Hematopoietic multipotent progenitor cell treated with erythropoietin and hydrocortisone succinate and interleukin-3 and kit ligand, for 4 days (in vitro differentiated cells): ENCODE measurements at regions not wholly inside any gene's neighbourhood (a gene's known extent, or its start where the extent isn't known, plus 50 kb on each side); places are given as distances from the start of the nearest gene placed in this dataset.
A peak's percentile ranks its signal among the peaks of the same experiment; 100 is the strongest.
"Not testable (repeated sequence)": the region's sequence is repeated elsewhere in the genome, so short reads cannot be mapped to it uniquely, and the experiment has no call there.

ENCODE experiments used
- DNase-seq: peaks from one replicate; pipeline ENCODE4 v3.0.0-alpha.2; 2015

DNA sequence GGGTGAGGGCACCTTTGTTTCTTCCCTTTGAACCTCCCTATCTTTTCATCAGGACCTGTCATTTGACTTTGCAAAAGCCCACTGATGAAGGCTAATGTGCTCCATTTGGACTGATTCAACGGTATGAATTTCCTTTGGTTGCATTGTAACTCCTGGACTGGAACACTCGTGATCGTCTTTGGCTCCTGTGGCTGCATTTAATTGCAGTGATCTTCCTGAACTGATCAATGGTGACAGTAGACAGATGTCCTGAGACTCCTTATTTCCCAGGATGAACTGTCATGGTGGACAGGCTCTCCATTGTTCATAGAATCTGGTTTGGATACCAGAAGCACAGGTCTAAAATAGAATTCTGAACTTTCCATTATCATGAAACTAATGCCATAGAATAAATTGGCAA, 224.8 kb upstream of the GAP43 start:
- no peak for DNase-seq

DNA sequence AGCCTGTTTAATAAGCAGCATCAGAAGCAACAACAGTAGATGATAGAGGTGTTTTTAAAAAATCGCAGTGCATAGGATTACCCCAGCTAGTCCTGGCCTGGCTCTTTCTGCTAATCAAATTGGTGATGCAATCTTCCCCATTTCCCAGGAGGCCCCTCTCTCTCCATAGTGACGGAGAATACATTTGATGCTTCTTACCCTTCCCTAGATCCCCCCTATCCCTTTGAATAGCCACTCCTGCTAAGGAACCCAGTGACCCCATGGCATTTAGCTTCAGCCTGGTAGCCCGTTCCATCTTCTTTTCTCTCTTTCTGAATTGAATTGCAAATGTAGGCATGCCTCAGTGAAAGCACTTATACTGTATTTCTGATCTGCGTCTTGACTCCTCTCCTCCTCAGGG, 223.6 kb upstream of the GAP43 start:
- no peak for DNase-seq

DNA sequence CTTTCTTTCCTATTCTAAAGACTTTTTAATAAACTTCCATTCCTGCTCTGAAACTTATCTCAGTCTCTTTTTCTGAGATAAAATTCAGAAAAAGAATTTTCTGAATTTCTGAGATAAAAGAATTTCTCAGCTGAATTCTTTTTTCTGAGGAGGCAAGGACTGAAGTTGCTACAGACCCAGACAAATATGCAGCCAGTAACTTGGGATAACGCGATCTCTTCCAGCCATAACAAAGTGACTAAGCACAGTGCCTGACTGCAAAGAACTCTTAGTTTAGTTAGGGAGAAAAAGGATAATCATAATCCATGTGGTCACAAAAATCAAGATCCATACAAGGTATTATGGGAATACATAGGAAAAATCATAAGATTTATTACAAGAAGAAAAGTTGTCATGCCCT, 222.0 kb upstream of the GAP43 start:
- DNase-seq, result no peak

DNA sequence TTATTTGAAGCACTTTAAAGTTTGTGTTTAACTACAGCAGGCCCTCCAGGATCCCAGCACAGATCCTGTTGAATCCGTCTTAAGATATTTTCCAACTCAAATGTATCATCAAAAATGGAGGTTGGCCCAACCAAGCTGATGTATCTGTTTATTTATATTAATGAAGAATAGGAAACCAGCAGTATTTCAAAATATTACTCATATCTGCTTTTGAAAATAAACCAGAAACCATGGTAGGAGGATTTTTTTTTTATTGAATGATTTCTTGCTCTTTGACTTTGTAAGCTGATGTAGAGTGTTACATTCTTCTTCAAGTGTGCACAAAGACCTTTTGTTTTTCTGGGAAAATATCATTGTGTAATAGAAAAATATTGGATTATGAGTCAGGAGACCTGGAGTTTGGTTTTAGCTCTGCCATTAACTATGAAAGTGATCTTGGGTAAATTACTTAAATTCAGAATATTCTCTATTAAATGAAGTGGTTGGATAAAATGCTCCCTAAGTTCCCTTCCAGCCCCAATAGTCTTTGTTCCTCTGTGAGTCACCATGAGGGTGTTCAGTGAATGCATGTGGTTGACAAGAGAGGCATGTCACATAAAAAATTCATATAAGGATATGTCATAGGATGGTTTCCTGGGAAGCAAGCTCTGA, 221.3 kb upstream of the GAP43 start:
- no peak for DNase-seq

DNA sequence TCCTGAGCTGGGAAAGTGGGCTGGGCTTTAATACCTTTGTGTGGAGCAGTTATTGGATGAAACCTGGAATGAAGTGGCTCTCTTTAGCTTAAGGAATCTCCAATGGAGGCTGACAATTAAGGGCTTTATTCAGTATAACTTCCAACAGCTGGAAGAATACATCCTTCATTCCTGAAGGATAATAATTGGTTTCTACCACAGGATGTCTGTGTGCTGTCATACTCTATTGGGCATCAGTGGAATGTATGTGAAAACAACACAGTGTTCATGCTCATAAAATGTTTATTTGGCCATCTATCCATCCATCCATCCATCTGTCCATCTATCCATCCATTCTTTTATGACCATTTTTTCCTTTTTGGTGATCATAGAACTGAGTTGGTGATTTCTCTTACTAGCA, 220.7 kb upstream of the GAP43 start:
- DNase-seq, result no peak

DNA sequence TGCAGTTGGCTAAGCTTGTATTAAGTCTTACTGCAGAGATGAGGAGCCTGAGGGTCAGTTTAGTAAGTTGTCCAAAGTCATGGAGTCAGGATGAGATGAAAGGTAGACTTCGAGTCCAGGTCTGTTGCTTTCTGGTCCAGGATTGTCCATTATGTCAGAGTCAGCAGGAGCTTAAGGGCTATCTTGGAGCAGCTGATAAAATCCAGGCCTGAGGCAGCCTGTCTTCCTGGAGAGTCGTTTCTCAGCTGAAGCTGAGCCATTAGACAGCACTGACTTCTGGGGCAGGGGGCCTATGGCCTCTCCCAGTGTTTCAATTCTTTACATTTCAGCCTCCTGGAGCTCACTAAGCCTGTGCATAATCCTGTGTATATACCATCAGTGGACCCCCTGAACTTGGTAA, 219.5 kb upstream of the GAP43 start:
- DNase-seq, result no peak

DNA sequence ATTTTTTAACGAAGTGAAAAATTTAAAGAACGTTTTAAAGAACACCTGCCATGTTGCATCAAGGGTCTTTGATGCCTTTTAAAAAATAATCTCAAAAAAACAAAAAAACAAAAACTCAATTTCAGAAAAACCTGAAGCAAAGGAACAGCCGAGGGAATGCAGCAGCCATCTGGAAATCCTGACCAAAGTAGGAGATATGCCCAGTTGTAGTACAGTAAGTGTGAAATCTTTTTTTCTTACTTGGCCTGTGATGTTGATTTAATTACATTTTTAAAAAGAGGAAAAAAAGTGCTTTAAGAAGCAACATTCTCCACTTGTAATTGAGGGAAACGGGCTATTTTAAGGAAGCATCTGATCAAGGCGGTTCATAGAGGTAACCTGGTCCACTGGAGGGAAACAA, 213.7 kb upstream of the GAP43 start:
- no peak for DNase-seq

DNA sequence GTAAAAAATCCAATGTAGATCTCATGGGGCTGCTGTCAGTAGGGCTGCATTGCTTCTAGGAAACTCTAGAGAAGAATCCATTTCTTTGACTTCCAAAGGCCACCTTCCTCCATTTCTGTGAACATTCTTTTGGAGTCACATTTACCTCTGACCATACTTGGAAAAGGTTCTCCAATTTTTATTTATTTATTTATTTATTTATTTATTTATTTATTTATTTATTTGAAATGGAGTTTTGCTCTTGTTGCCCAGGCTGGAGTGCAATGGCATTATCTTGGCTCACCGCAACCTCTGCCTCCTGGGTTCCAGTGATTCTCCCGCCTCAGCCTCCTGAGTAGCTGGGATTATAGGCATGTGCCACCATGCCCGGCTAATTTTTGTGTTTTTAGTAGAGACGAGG, 208.7 kb upstream of the GAP43 start:
- not testable (repeated sequence) for DNase-seq

DNA sequence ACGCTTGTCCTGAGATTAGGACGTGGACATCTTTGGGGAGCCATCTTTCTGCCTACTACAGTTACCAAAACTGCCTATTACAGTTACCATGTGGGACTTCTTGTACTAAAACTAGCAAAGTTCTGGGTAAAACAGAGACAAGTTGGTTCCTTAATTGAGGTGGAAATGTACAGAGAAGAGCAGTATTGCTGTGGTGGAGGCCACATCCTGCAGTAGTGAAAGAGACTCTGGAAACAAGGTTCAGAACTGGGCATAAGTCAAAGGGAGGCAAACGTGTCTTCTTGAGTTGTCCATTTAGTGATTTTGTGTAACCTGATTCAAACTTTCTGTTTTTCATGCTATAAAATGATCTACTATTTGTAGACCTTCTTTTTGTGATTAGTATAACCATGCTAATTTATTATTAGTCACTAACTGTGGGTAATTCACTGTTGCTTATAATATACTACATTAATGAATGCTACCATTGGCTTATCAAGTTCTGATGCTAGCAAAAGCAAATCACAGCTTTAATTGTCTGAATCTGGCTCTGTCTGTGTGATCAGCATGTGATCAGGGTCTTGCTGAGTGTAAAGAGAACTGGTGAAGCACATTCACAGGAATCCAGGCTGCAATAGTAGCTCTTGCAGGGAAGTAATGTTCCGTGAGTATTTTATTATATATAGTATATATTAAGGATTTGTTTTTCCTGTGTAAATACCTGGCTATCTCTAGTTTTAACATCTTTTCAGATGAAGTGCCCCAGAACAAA, 207.9 kb upstream of the GAP43 start:
- no peak for DNase-seq

DNA sequence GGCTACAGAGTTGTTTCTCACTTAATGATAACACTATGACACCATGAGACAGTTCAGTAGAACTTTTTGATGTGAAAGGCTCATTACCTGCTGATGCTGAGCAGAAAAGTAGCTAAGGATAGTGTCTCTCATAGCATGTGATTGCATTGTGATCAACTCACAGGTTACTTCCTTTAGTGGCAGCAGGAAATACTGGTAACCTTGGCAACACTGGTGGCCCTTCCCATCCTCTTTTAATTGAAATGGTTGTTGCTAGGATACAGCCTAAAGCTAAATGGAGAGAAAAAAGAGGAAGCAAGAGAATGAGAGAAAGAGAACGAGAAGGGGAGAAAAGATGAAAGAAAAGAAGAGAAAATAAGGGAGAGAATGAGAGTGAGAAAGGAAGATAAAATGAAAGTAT, 204.7 kb upstream of the GAP43 start:
- DNase-seq, result no peak

DNA sequence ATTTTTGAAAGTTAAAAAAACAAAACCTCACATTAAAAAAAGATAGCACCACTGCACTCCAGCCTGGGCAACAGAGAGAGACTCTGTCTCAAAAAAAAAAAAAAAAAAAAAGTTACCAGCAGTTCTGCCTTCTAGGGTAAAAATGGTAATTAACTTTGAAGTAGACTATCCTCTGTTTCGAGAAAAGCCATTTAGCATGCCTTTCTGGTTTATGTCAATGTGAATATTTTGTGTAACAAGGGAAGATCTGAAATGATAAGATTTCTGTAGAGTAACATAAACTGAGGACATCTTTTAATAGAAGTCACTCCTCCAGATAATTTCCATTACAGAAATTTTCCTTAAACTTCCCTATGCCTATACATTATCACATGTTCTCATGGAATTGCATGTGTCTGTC, 203.2 kb upstream of the GAP43 start:
- DNase-seq, result no peak

DNA sequence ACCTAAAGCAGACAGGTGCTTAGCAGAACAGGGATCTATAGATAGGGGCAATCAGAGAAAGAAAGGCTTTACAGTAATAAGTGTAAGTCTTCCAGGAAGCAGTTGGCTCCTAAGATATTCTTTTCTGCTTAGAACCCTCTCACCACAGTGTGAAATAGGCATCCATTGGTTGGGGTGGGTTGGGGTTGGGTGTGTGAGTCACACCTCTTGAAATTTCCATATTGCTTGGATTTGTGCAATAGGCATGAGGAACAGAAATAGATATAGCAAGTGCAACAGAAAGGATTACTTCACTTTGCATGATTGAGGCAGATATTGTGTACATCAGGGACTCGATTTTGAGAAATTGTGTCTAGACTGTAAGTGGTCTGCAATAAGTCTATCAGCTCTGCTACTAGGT, 200.1 kb upstream of the GAP43 start:
- DNase-seq, result no peak

DNA sequence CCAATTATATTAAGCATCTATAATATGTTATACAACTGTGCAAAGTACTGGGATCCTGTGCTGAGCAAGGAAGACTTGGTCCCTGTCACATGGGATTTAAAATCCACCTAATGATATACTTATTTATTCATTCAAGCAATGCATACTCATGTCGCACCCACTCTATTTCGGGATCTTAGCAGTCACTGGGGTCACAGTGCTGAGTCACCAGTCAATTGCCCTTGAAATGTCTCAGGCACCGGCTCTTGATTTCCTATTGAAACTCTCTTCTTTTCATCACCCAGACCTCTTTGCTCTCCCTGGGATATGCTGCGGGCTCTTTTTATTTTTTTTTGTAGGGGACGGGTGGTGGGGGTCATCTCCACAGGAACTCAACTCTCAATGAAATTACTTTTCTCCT, 194.5 kb upstream of the GAP43 start:
- no peak for DNase-seq

DNA sequence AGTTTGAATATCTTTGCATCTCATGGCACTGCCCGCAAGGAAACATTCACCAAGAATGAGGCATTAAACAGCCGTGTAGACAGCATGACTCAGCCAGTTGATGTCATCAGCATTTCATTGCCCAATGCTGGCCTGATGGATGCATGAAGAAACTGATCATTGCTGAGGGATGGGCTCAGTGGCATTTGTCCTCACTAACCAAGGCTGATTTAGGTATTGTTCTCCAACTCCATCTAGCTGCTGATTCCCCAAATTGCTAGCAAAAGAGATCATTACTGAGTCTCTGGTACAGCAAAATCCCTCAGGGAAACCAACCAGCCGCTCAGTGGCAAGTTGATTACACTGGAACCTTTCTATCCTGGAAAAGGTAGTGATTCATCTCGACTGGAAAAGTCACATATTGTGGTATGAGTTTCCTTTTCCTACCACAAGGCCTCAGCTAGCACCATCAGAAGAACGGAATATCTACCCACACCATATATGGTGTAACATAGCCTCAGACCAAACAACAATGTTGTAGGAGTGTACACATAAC, 186.5 kb upstream of the GAP43 start:
- no peak for DNase-seq

DNA sequence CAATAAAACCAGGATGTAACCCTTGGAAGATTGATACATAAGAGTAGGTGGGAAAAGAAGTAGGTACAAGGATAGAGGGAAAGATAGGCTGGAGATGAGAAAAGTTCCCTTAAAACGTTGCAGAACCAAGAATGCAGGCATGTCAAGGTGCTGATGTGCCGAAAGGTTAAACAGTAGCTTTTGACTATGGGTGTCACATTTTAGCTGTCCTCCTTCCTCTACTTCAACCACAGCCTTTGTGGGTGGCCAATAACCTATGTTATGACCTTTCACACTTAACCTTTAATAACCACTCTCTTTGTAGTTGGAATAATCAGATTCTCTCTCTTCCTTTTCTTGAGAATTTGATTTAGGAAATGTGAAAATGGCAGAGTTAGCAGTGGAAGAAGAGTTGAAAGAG, 184.5 kb upstream of the GAP43 start:
- DNase-seq, result no peak

DNA sequence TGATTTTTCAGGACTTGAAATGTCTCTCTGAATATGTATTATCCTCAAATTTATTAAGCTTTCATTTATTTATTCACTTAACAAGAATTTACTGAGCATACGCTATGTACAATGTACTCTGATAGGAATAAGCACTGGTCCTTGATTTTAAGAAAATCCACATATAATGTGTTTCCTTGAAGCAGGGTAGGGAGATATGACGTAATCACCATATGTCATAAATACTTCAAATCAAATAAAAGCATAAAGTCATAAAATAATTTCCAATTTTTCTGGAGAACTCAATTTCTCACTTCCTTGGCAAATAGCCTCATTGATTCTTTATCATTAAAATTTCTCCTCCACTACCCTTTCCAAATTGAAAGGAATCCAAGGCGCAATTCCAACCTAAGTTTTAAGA, 177.8 kb upstream of the GAP43 start:
- DNase-seq, result no peak

DNA sequence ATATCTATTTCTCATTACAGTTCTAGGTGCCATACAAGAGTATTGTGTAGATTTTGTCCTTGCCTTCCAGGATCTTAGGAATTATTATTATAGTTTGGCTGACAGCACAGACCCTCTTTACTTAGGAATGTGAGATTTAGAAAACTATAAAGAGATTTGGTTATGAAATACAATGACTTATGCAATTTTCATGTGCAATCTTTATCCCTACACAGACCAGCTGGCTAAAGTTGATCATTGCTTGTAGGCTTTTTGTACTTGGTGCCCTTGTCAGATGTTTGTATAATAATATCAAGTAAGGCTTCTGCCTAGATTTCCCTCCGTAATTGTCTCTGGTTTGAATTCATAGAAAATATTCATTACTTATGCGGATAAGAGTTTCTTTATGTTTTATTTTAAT, 174.5 kb upstream of the GAP43 start:
- no peak for DNase-seq

DNA sequence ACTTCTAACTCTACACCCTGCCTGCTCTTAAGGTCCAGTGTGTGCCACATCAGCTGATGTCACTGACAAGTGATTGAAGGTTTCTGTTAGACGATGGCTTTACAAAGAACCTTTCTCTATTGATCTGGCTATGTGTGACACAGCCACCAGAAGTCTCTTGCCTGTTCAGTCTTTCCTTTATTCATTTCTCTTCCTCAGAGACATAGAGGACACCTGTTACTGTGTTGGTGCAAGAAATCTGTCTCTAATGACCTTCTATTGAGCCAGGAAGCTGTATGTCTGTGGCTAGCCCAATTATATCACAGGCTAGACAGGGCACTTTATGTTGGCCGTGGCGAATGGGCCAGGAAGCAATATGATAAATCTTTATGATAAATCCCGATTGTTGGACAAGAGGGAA, 173.3 kb upstream of the GAP43 start:
- no peak for DNase-seq

DNA sequence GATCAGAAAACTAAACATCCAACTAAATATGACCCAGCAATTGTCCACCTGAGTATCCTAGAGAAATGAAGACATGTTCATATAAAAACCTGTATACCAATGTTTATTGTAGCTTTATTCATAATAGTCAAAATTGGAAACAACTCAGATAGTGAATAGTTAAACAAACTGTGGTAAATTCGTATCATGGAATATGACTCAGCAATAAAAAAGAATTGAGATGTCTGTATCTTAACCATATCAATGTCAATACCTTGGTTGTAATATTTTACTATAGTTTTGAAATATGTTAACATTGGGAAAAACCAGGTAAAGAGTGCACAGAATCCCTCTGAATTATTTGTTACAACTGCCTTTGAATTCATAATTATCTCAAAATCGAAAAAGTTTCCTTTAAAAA, 159.3 kb upstream of the GAP43 start:
- DNase-seq, result no peak

DNA sequence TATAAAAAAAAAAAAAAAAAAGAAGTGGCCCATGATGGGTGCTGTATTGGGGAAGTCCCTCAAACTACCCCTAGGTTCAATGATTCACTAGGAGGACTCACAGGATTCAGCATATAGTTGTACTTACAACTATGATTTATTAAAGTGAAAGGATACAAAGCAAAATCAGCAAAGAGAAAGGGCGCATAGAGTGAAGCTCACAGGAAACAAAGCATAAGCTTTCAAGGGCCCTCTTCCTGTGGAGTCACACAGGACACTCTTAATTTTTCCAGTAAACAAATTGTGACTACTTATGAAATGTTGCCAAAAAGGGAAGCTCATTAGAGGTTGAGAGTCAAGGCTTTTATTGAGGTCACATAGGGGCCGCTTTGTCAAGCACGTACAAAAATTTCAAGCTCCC, 153.7 kb upstream of the GAP43 start:
- peak; percentile 3 for DNase-seq

DNA sequence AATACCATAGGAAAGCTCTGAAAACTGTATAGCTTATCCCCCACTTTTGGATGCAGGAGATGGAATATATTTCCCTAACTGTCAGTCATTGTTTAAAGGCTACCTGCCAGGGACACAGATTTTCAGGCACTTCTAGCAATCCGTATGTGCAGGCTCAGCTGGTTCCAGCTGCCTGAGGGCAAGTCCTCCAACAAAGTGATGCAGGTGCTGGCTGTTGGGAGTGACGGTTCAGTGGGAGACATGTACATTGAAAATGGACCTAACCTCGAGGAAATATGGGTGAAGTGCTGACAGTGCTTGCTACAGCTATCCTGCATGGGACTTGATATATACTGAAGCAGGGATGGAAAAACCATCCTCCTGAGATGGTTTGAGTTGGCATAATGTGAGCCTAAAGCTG, 153.1 kb upstream of the GAP43 start:
- DNase-seq, result no peak

DNA sequence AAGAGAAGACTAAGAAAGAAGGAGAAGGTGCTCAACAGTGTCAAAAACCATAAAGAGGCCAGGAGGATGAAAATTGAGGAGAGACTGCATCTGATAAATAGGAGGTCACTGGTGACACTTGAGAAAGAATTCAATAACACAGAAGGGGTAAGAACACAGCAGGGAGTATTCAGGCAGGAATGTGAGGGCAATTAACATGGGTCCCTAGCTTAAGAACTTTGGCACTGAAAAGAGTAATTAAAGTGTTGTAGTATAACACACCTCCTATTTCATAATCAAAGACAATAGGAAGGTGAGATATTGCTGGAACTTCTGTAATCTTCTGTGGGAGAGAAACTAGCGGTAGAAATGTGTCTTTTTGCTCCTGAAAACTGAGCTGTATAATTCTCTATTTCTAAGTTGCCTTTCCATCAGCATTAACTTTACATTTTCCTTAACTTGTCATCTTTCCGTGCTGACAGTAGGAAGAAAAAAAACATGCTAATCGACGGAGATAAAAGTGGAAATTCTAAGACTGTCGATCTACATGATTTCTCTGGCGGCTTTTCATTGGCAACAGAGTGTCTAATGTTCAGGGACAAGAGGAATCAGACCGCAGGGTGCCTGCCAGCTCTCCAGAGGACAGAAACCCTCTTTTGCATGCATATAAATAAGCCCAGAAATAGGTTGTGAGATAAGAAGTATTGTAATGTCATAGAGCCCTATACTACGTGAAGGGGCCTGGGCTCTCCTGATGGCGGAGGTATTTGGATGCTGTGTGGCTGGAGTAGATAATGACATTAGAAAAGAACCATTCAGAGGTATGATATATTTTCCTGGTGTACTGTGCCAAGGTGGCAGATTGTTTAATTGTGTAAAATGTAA, 147.9 kb upstream of the GAP43 start:
- DNase-seq, result no peak

DNA sequence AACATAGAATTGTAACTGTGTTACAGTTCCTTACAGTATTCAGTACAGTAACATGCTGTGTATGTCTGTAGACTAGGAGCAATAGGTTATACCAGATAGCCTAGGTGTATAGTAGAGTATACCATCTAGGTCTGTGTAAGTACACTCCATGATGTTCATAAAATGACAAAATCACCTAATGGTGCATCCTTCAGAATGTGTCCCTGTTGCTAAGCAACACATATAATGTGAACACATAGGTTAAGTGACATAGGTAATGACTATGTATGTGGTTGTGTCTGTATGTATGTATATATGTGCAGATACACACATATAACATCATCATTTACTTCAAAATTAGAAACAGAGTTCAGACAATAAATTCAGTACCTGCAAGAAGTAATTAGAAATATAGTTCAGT, 146.8 kb upstream of the GAP43 start:
- DNase-seq, result no peak

DNA sequence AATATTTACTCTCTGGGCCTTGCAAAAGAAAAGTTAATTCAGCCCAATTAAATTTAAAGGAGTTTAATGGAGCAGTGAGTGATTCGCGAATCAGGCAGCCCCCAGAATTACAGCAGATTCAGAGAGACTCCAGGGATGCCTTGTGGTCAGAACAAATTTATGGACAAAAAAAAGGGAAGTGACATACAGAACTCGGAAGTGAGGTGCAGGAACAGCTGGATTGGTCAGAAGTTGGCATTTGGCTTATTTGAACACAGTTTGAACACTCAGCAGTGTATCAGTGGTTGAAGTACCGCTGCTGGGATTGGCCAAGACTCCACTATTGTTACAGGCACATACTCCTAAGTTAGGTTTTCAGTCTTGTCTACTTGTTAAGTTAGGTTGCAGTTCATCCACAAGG, 145.0 kb upstream of the GAP43 start:
- peak; percentile 8 for DNase-seq
